Brain microvascular endothelial cell (primary cell): ENCODE measurements at regions not wholly inside any gene's neighbourhood (a gene's known extent, or its start where the extent isn't known, plus 50 kb on each side); places are given as distances from the start of the nearest gene placed in this dataset.

Experiments used
- DNase-seq: peaks from one replicate; pipeline ENCODE4 v3.0.0-alpha.2; 2020
- H3K27ac ChIP-seq: fragments of 250-450 bp; sonication (Bioruptor Pico); 2 replicates; pipeline ENCODE4 v1.5.1; 2020; ENCODE audit warnings: mild to moderate bottlenecking, moderate library complexity
- H3K27me3 ChIP-seq: fragments of 250-450 bp; sonication (Bioruptor Pico); replicated peaks from 2 replicates; pipeline ENCODE4 v1.5.1; 2020; ENCODE audit warnings: mild to moderate bottlenecking
- H3K36me3 ChIP-seq: fragments of 250-450 bp; sonication (Bioruptor Pico); replicated peaks from 2 replicates; pipeline ENCODE4 v1.5.1; 2020; ENCODE audit warnings: mild to moderate bottlenecking
- H3K4me3 ChIP-seq: 2 replicates; pipeline ENCODE4 v1.5.1; 2011; ENCODE audit warnings: low read depth, mild to moderate bottlenecking, control low read depth, low read length, moderate library complexity
- CTCF ChIP-seq: IDR thresholded peaks from 2 replicates; pipeline ENCODE4 v1.5.1; 2011; ENCODE audit warnings: low read depth, mild to moderate bottlenecking, moderate library complexity, low read length, control low read depth, inconsistent platforms; ENCODE audit errors: missing control alignments
- in situ Hi-C: cut with HindIII; loops from 2 replicates; pipeline ENCODE4 v1.10.0; 2017; ENCODE audit warnings: low sequenced_read_pairs, low pct_ligation_motif_present

- Histone ChIP-seq H3K4me3 (no peak overlapping the region), H3K27me3 (no peaks in the 10 kb centered on the region), H3K36me3 (no peaks in the 10 kb centered on the region), H3K27ac (no peak overlapping the region)
- in situ Hi-C loops: no loop called here
- no peak for TF ChIP-seq CTCF
- no peak for DNase-seq
Observed at GRCh38 chr16:63745456-63745855, 1376.4 kb downstream of the CDH11 start.

GRCh38 chr16:63744077-63744874, 1377.6 kb downstream of the CDH11 start:
- no peak overlapping the region for H3K27ac ChIP-seq
- H3K36me3 ChIP-seq: no peaks in the 10 kb centered on the region
- H3K27me3 ChIP-seq: no peaks in the 10 kb centered on the region
- DNase-seq: no peak
- no peak for TF ChIP-seq CTCF
- no peak overlapping the region for H3K4me3 ChIP-seq
- in situ Hi-C loops: no loop called here

GRCh38 chr16:63742150-63742549, 1379.7 kb downstream of the CDH11 start:
- no peak overlapping the region for H3K4me3 ChIP-seq
- no peaks in the 10 kb centered on the region for H3K36me3 ChIP-seq
- DNase-seq: no peak
- no peak for TF ChIP-seq CTCF
- no peaks in the 10 kb centered on the region for H3K27me3 ChIP-seq
- in situ Hi-C loops: no loop called here
- no peak overlapping the region for H3K27ac ChIP-seq

GRCh38 chr16:63737633-63738032, 1384.2 kb downstream of the CDH11 start:
- Histone ChIP-seq H3K4me3 (no peak overlapping the region), H3K27ac (no peak overlapping the region), H3K36me3 (no peaks in the 10 kb centered on the region), H3K27me3 (no peaks in the 10 kb centered on the region)
- TF ChIP-seq CTCF: no peak
- no peak for DNase-seq
- in situ Hi-C loops: no loop called here

- H3K27ac ChIP-seq: no peak overlapping the region
- in situ Hi-C loops: no loop called here
- no peak for DNase-seq
- H3K36me3 ChIP-seq: no peaks in the 10 kb centered on the region
- no peak for TF ChIP-seq CTCF
- no peaks in the 10 kb centered on the region for H3K27me3 ChIP-seq
- no peak overlapping the region for H3K4me3 ChIP-seq
Observed at GRCh38 chr16:63735456-63735855, 1386.4 kb downstream of the CDH11 start.

GRCh38 chr16:63720848-63721247, 1401.0 kb downstream of the CDH11 start:
- no peaks in the 10 kb centered on the region for H3K36me3 ChIP-seq
- no peak overlapping the region for H3K27ac ChIP-seq
- H3K4me3 ChIP-seq: no peak overlapping the region
- DNase-seq: no peak
- H3K27me3 ChIP-seq: no peaks in the 10 kb centered on the region
- no peak for TF ChIP-seq CTCF
- in situ Hi-C loops: no loop called here
